ENCODE measurements at regions not wholly inside any gene's neighbourhood (a gene's known extent, or its start where the extent isn't known, plus 50 kb on each side); places are given as distances from the start of the nearest gene placed in this dataset.

- no peak overlapping the region for H3K4me3 ChIP-seq
- 82 to 84% methylated on average over 5 of the region's 5 CpGs for WGBS, 2 donors
- H3K9me3 ChIP-seq, result no peaks in the 10 kb centered on the region
- DNase-seq (no peak), ATAC-seq (no peak)
- no peaks in the 10 kb centered on the region for H3K4me1 ChIP-seq
- H3K36me3 ChIP-seq (replicated peaks in 1 of 2; ENCODE audit: insufficient read depth in 1 of 2, low read depth in 2 of 2), result no peaks in the 10 kb centered on the region
- intact Hi-C loops (cut with DNase I), result no loop called here
- H3K27ac ChIP-seq, result no peak overlapping the region
- H3K27me3 ChIP-seq, result no peaks in the 10 kb centered on the region
- TF ChIP-seq CTCF (IDR thresholded peaks at IDR 0.05) (no peak), POLR2A (IDR thresholded peaks at IDR 0.05) (no peak)
Measured at GRCh38 chr4:110268790-110269189, 70.4 kb upstream of the ELOVL6 start.

- Histone ChIP-seq H3K27ac (no peak overlapping the region), H3K36me3 (replicated peaks in 1 of 2; ENCODE audit: insufficient read depth in 1 of 2, low read depth in 2 of 2) (no peaks in the 10 kb centered on the region), H3K9me3 (no peaks in the 10 kb centered on the region), H3K27me3 (no peaks in the 10 kb centered on the region), H3K4me1 (no peaks in the 10 kb centered on the region), H3K4me3 (no peak overlapping the region)
- TF ChIP-seq CTCF (IDR thresholded peaks at IDR 0.05), result no peak
- TF ChIP-seq POLR2A (IDR thresholded peaks at IDR 0.05), result no peak
- DNase-seq (no peak), ATAC-seq (no peak)
- WGBS, 2 donors, result 71 to 73% methylated on average over 2 of the region's 2 CpGs
- intact Hi-C loops (cut with DNase I), result no loop called here
Measured at GRCh38 chr4:110268352-110268751, 69.9 kb upstream of the ELOVL6 start.

- no peak for DNase-seq
- H3K9me3 ChIP-seq, result no peaks in the 10 kb centered on the region
- no peak overlapping the region for H3K27ac ChIP-seq
- H3K4me3 ChIP-seq, result no peak overlapping the region
- no peaks in the 10 kb centered on the region for H3K27me3 ChIP-seq
- H3K36me3 ChIP-seq (replicated peaks in 1 of 2; ENCODE audit: insufficient read depth in 1 of 2, low read depth in 2 of 2), result no peaks in the 10 kb centered on the region
- 68 to 78% methylated on average over 1 of the region's 1 CpG for WGBS, 2 donors
- TF ChIP-seq POLR2A (IDR thresholded peaks at IDR 0.05) (no peak), CTCF (IDR thresholded peaks at IDR 0.05) (no peak)
- ATAC-seq, result no peak
- intact Hi-C loops (cut with DNase I), result no loop called here
- H3K4me1 ChIP-seq, result no peaks in the 10 kb centered on the region
Measured at GRCh38 chr4:110266136-110266535, 67.7 kb upstream of the ELOVL6 start.

- Histone ChIP-seq H3K27me3 (no peaks in the 10 kb centered on the region), H3K27ac (no peak overlapping the region), H3K4me3 (no peak overlapping the region), H3K4me1 (no peaks in the 10 kb centered on the region), H3K36me3 (replicated peaks in 1 of 2; ENCODE audit: insufficient read depth in 1 of 2, low read depth in 2 of 2) (no peaks in the 10 kb centered on the region), H3K9me3 (no peaks in the 10 kb centered on the region)
- DNase-seq, result no peak
- intact Hi-C loops (cut with DNase I), result no loop called here
- 76 to 85% methylated on average over 5 of the region's 5 CpGs for WGBS, 2 donors
- TF ChIP-seq POLR2A (IDR thresholded peaks at IDR 0.05) (no peak), CTCF (IDR thresholded peaks at IDR 0.05) (no peak)
- ATAC-seq, result no peak
Measured at GRCh38 chr4:110265001-110265400, 66.6 kb upstream of the ELOVL6 start.

GRCh38 chr4:110260299-110260698 lies 61.9 kb upstream of the ELOVL6 start:
- no peak for ATAC-seq
- TF ChIP-seq CTCF (IDR thresholded peaks at IDR 0.05) (no peak), POLR2A (IDR thresholded peaks at IDR 0.05) (no peak)
- no peak for DNase-seq
- no peaks in the 10 kb centered on the region for H3K9me3 ChIP-seq
- intact Hi-C loops (cut with DNase I), result no loop called here
- 57 to 64% methylated on average over 4 of the region's 4 CpGs for WGBS, 2 donors
- no peaks in the 10 kb centered on the region for H3K4me1 ChIP-seq
- no peak overlapping the region for H3K27ac ChIP-seq
- no peaks in the 10 kb centered on the region for H3K27me3 ChIP-seq
- no peak overlapping the region for H3K4me3 ChIP-seq
- no peaks in the 10 kb centered on the region for H3K36me3 ChIP-seq (replicated peaks in 1 of 2; ENCODE audit: insufficient read depth in 1 of 2, low read depth in 2 of 2)
